B cell (primary cell): ENCODE measurements at regions not wholly inside any gene's neighbourhood (a gene's known extent, or its start where the extent isn't known, plus 50 kb on each side); places are given as distances from the start of the nearest gene placed in this dataset.

Experiments used
- ATAC-seq: fragments of 200-7000 bp; cut with Tn5 transposase; one replicate; pipeline ENCODE4 v1.10.0; 2021; ENCODE audit warnings: low read depth, mild to moderate bottlenecking, moderate number of reproducible peaks, moderate library complexity
- CTCF ChIA-PET: fragments of 350-600 bp; sonication (Branson Sonifier 250); formaldehyde crosslinking; loops from one replicate; lab custom pipeline; 2021; ENCODE audit warnings: antibody characterized with exemption, inconsistent platforms; lab: Charles Lee
- POLR2A ChIA-PET: fragments of 350-600 bp; sonication (Branson Sonifier 250); formaldehyde crosslinking; loops from one replicate; lab custom pipeline; 2021; ENCODE audit warnings: antibody characterized with exemption; lab: Charles Lee
- DNase-seq: peaks from one replicate; pipeline ENCODE4 v3.0.0; 2013
- H2AFZ ChIP-seq: 2 replicates; pipeline ENCODE4 v1.6.1; 2012; ENCODE audit warnings: mild to moderate bottlenecking, low read depth, low read length; ENCODE audit not compliant: insufficient read depth, poor library complexity, severe bottlenecking
- H3K27ac ChIP-seq, 2 donors: 1 replicate in 1 of 2; 2 replicates in 1 of 2; pipeline ENCODE4 v1.5.1; 2012 to 2013; ENCODE audit warnings: low read length in 2 of 2, mild to moderate bottlenecking in 2 of 2, moderate library complexity in 1 of 2
- H3K27me3 ChIP-seq, 4 experiments: fragments of 200-600 bp in 1 of 4; sonication (generic) in 1 of 4; replicated peaks in 1 of 4; 1 replicate in 2 of 4; 2 replicates in 2 of 4; pipeline versions ENCODE4 v1.6.1 to v1.7.0; 2013 to 2016; ENCODE audit warnings: low read length in 3 of 4, mild to moderate bottlenecking in 2 of 4, mixed read lengths in 1 of 4, moderate library complexity in 1 of 4; ENCODE audit not compliant: insufficient read depth in 4 of 4, control insufficient read depth in 3 of 4; ENCODE audit errors: control extremely low read depth in 1 of 4
- H3K36me3 ChIP-seq, 2 experiments: replicated peaks in 1 of 2; 1 replicate in 1 of 2; 2 replicates in 1 of 2; pipeline versions ENCODE4 v1.6.1 to v1.7.1; 2013; ENCODE audit warnings: low read length in 1 of 2; ENCODE audit not compliant: insufficient read depth in 2 of 2, control insufficient read depth in 1 of 2; ENCODE audit errors: control extremely low read depth in 1 of 2, extremely low read depth in 1 of 2
- H3K4me1 ChIP-seq, 2 donors: fragments of 200-600 bp in 1 of 2; sonication (generic) in 1 of 2; 1 replicate in 1 of 2; 2 replicates in 1 of 2; pipeline versions ENCODE4 v1.5.1 to v1.6.1; 2013 to 2017; ENCODE audit warnings: low read length in 2 of 2; ENCODE audit not compliant: control insufficient read depth in 2 of 2, insufficient read depth in 2 of 2
- H3K4me2 ChIP-seq: replicated peaks from 2 replicates; pipeline ENCODE3; 2012; ENCODE audit warnings: mild to moderate bottlenecking, low read depth, low read length; ENCODE audit not compliant: poor library complexity, severe bottlenecking
- H3K4me3 ChIP-seq, 5 experiments: fragments of 200-600 bp in 1 of 5; sonication (generic) in 1 of 5; 1 replicate in 3 of 5; 2 replicates in 2 of 5; pipeline versions ENCODE4 v1.5.1 to v1.7.0; 2011 to 2016; ENCODE audit warnings: low read length in 4 of 5, mild to moderate bottlenecking in 4 of 5, low read depth in 2 of 5, control low read depth in 1 of 5, moderate library complexity in 1 of 5; ENCODE audit not compliant: insufficient read depth in 1 of 5; ENCODE audit errors: control extremely low read depth in 1 of 5, extremely low read depth in 1 of 5
- H3K79me2 ChIP-seq: fragments of 200-600 bp; sonication (generic); one replicate; pipeline ENCODE4 v1.6.0; 2016; ENCODE audit warnings: low read length; ENCODE audit not compliant: control insufficient read depth, insufficient read depth
- H3K9ac ChIP-seq: fragments of 200-600 bp; sonication (generic); 2 replicates; pipeline ENCODE4 v1.6.1; 2017; ENCODE audit warnings: mild to moderate bottlenecking, low read length, moderate library complexity
- H3K9me3 ChIP-seq, 3 donors: one replicate each; pipeline versions ENCODE4 v1.6.1 to v1.7.1; 2013; ENCODE audit warnings: low read length in 2 of 3; ENCODE audit not compliant: control insufficient read depth in 2 of 3, insufficient read depth in 1 of 3; ENCODE audit errors: control extremely low read depth in 1 of 3
- H4K20me1 ChIP-seq: 2 replicates; pipeline ENCODE4 v1.6.0; 2012; ENCODE audit warnings: mild to moderate bottlenecking, low read length; ENCODE audit not compliant: insufficient read depth, control insufficient read depth, poor library complexity, severe bottlenecking
- H3K27ac Mint-ChIP-seq: one replicate; pipeline ENCODE4 v1.8.0; 2021; ENCODE audit warnings: mixed read lengths
- H3K27me3 Mint-ChIP-seq: one replicate; pipeline ENCODE4 v1.8.0; 2021; ENCODE audit warnings: mixed read lengths
- H3K4me1 Mint-ChIP-seq: one replicate; pipeline ENCODE4 v1.8.0; 2021; ENCODE audit warnings: mixed read lengths
- H3K4me3 Mint-ChIP-seq: one replicate; pipeline ENCODE4 v1.8.0; 2021; ENCODE audit warnings: mixed read lengths
- H3K9me3 Mint-ChIP-seq: one replicate; pipeline ENCODE4 v1.8.0; 2022; ENCODE audit warnings: mixed read lengths; ENCODE audit not compliant: insufficient read depth
- CTCF ChIP-seq: fragments of 200-600 bp; IDR thresholded peaks from one replicate; pipeline ENCODE4 v1.8.0; 2022; ENCODE audit warnings: antibody characterized with exemption, mild to moderate bottlenecking
- EZH2 ChIP-seq: IDR thresholded peaks from 2 replicates; pipeline ENCODE4 v1.6.1; 2012; ENCODE audit warnings: borderline replicate concordance, low read depth, mild to moderate bottlenecking, moderate library complexity, low read length; ENCODE audit not compliant: insufficient read depth, poor library complexity, severe bottlenecking
- WGBS: methylation state at CpG from one replicate; pipeline ENCODE4 v1.1.5; 2013; ENCODE audit warnings: missing lambda C conversion rate; ENCODE audit not compliant: insufficient coverage; 5-methylcytosine and 5-hydroxymethylcytosine counted together
- intact Hi-C: fragments of 100-400 bp; cut with micrococcal nuclease; formaldehyde crosslinking; loops from one replicate; pipeline ENCODE4 v1.10.0; 2022

GRCh38 chr11:112310848-112311247 is 50.2 kb upstream of the PLET1 start:
- DNase-seq = no peak
- Histone ChIP-seq H3K27ac (no peak overlapping the region), H3K36me3 (no peaks in the 10 kb centered on the region), H3K79me2 (no peaks in the 10 kb centered on the region), H3K4me2 (no peak overlapping the region), H3K9me3 (no peaks in the 10 kb centered on the region), H3K27me3 (no peaks in the 10 kb centered on the region), H4K20me1 (no peaks in the 10 kb centered on the region), H2AFZ (no peak overlapping the region), H3K9ac (no peak overlapping the region), H3K4me3 (no peak overlapping the region), H3K4me1 (no peaks in the 10 kb centered on the region)
- 94% methylated on average over 8 of the region's 8 CpGs for WGBS
- intact Hi-C loops = no loop called here
- ChIA-PET POLR2A (no interaction called here), CTCF (no interaction called here)
- H3K4me1 Mint-ChIP-seq = no peaks in the 10 kb centered on the region
- H3K9me3 Mint-ChIP-seq = peaks cover 5% of the 10 kb centered on the region
- no peak for ATAC-seq
- no peak overlapping the region for H3K4me3 Mint-ChIP-seq
- TF ChIP-seq EZH2 = no peak
- no peak for TF ChIP-seq CTCF
- H3K27ac Mint-ChIP-seq = no peak overlapping the region
- H3K27me3 Mint-ChIP-seq = no peaks in the 10 kb centered on the region

- H3K27ac Mint-ChIP-seq = no peak overlapping the region
- Histone ChIP-seq H3K4me3 (no peak overlapping the region), H3K9ac (no peak overlapping the region), H4K20me1 (no peaks in the 10 kb centered on the region), H3K27me3 (no peaks in the 10 kb centered on the region), H3K79me2 (no peaks in the 10 kb centered on the region), H2AFZ (no peak overlapping the region), H3K4me2 (no peak overlapping the region), H3K9me3 (no peaks in the 10 kb centered on the region), H3K4me1 (no peaks in the 10 kb centered on the region), H3K36me3 (no peaks in the 10 kb centered on the region), H3K27ac (no peak overlapping the region)
- H3K9me3 Mint-ChIP-seq = no peaks in the 10 kb centered on the region
- no CpG with 5 or more reads among the region's 8 CpGs for WGBS
- no peaks in the 10 kb centered on the region for H3K27me3 Mint-ChIP-seq
- ATAC-seq (no peak), DNase-seq (no peak)
- intact Hi-C loops = no loop called here
- no peak overlapping the region for H3K4me3 Mint-ChIP-seq
- TF ChIP-seq CTCF = no peak
- no peak for TF ChIP-seq EZH2
- ChIA-PET CTCF (interaction anchor here (1.2 kb wide), 1 partner anchor 36 kb away, joined by 3 read pairs; no protein-coding TSS in a partner anchor), POLR2A (no interaction called here)
- H3K4me1 Mint-ChIP-seq = no peaks in the 10 kb centered on the region
These were observed 54.5 kb upstream of the PLET1 start for GRCh38 chr11:112315057-112315720.
